Hepatocyte (in vitro differentiated cells): ENCODE measurements at regions not wholly inside any gene's neighbourhood (a gene's known extent, or its start where the extent isn't known, plus 50 kb on each side); places are given as distances from the start of the nearest gene placed in this dataset.

Experiments
- DNase-seq: peaks from one replicate; pipeline ENCODE4 v3.0.0-alpha.2; 2016; ENCODE audit warnings: low spot score
- H2AFZ ChIP-seq: fragments of 200-600 bp; sonication (generic); 2 replicates; pipeline ENCODE4 v1.6.0; 2016; ENCODE audit warnings: antibody characterized with exemption, mild to moderate bottlenecking
- H3K27ac ChIP-seq: fragments of 200-600 bp; sonication (generic); 2 replicates; pipeline ENCODE4 v1.5.1; 2016; ENCODE audit warnings: mild to moderate bottlenecking
- H3K27me3 ChIP-seq: fragments of 200-600 bp; sonication (generic); 2 replicates; pipeline ENCODE4 v1.6.1; 2016
- H3K36me3 ChIP-seq: fragments of 200-600 bp; sonication (generic); replicated peaks from 2 replicates; pipeline ENCODE4 v1.5.1; 2016; ENCODE audit warnings: low read depth; ENCODE audit not compliant: insufficient read depth
- H3K4me1 ChIP-seq: fragments of 200-600 bp; sonication (generic); 2 replicates; pipeline ENCODE4 v1.5.1; 2016; ENCODE audit warnings: mild to moderate bottlenecking, moderate library complexity; ENCODE audit not compliant: insufficient read depth
- H3K4me2 ChIP-seq: fragments of 200-600 bp; sonication (generic); 2 replicates; pipeline ENCODE4 v1.6.0; 2016
- H3K4me3 ChIP-seq: fragments of 200-600 bp; sonication (generic); 2 replicates; pipeline ENCODE4 v1.5.1; 2016; ENCODE audit warnings: mild to moderate bottlenecking
- H3K79me2 ChIP-seq: fragments of 200-600 bp; sonication (generic); 2 replicates; pipeline ENCODE4 v1.6.0; 2017; ENCODE audit warnings: mild to moderate bottlenecking
- H3K9me2 ChIP-seq: fragments of 200-600 bp; sonication (generic); replicated peaks from 2 replicates; pipeline ENCODE4 v1.6.0; 2017; ENCODE audit warnings: mild to moderate bottlenecking; ENCODE audit not compliant: insufficient read depth
- H3K9me3 ChIP-seq: fragments of 200-600 bp; sonication (generic); 2 replicates; pipeline ENCODE4 v1.5.1; 2016; ENCODE audit warnings: low read depth, mild to moderate bottlenecking
- H4K20me1 ChIP-seq: fragments of 200-600 bp; sonication (generic); 2 replicates; pipeline ENCODE4 v1.6.0; 2016; ENCODE audit warnings: mild to moderate bottlenecking; ENCODE audit not compliant: insufficient read depth, poor library complexity, severe bottlenecking
- CTCF ChIP-seq: fragments of 200-600 bp; sonication (generic); IDR thresholded peaks from 2 replicates; pipeline ENCODE4 v1.5.1; 2016; ENCODE audit warnings: antibody characterized with exemption, mild to moderate bottlenecking; ENCODE audit not compliant: poor library complexity
- EZH2 ChIP-seq: fragments of 200-600 bp; sonication (generic); IDR thresholded peaks from 2 replicates; pipeline ENCODE4 v1.6.1; 2016; ENCODE audit warnings: antibody characterized with exemption, mild to moderate bottlenecking, borderline replicate concordance
- EZH2phosphoT487 ChIP-seq: fragments of 200-600 bp; sonication (generic); IDR thresholded peaks from one replicate; pipeline ENCODE4 v1.6.1; 2018; ENCODE audit warnings: antibody characterized with exemption, mild to moderate bottlenecking, low read depth, moderate library complexity; ENCODE audit not compliant: unreplicated experiment, severe bottlenecking
- WGBS: methylation state at CpG from one replicate; pipeline ENCODE4 v1.1.6; 2016; ENCODE audit warnings: low lambda C conversion rate; ENCODE audit errors: missing lambda C conversion rate; 5-methylcytosine and 5-hydroxymethylcytosine counted together

- 99% methylated on average over 10 of the region's 10 CpGs for WGBS
Measured at GRCh38 chrX:1945879-1946278, 331.0 kb downstream of the ASMT start.

GRCh38 chrX:1946974-1947373 is 332.1 kb downstream of the ASMT start:
- H2AFZ ChIP-seq: no peak overlapping the region
- TF ChIP-seq CTCF: no peak
- no peak for TF ChIP-seq EZH2
- TF ChIP-seq EZH2phosphoT487: no peak
- DNase-seq: no peak
- H3K9me3 ChIP-seq: no peaks in the 10 kb centered on the region
- H3K4me1 ChIP-seq: no peaks in the 10 kb centered on the region
- H3K4me2 ChIP-seq: no peak overlapping the region
- 90% methylated on average over 9 of the region's 9 CpGs for WGBS
- no peaks in the 10 kb centered on the region for H3K36me3 ChIP-seq
- H3K79me2 ChIP-seq: no peaks in the 10 kb centered on the region
- H3K4me3 ChIP-seq: no peak overlapping the region
- H3K27ac ChIP-seq: no peak overlapping the region
- H4K20me1 ChIP-seq: no peaks in the 10 kb centered on the region
- no peaks in the 10 kb centered on the region for H3K27me3 ChIP-seq
- no peaks in the 10 kb centered on the region for H3K9me2 ChIP-seq

More at GRCh38 chrX:1945879-1946278, 331.0 kb downstream of the ASMT start:
- Histone ChIP-seq H3K79me2 (no peaks in the 10 kb centered on the region), H3K9me2 (no peaks in the 10 kb centered on the region), H3K4me2 (no peak overlapping the region), H3K9me3 (no peaks in the 10 kb centered on the region), H3K4me3 (no peak overlapping the region), H4K20me1 (no peaks in the 10 kb centered on the region), H2AFZ (no peak overlapping the region), H3K27ac (no peak overlapping the region), H3K27me3 (no peaks in the 10 kb centered on the region), H3K36me3 (no peaks in the 10 kb centered on the region), H3K4me1 (no peaks in the 10 kb centered on the region)
- no peak for DNase-seq
- TF ChIP-seq CTCF (no peak), EZH2phosphoT487 (no peak), EZH2 (no peak)
